ENCODE measurements at regions not wholly inside any gene's neighbourhood (a gene's known extent, or its start where the extent isn't known, plus 50 kb on each side); places are given as distances from the start of the nearest gene placed in this dataset.
A peak's percentile ranks its signal among the peaks of the same experiment; 100 is the strongest.

DNA sequence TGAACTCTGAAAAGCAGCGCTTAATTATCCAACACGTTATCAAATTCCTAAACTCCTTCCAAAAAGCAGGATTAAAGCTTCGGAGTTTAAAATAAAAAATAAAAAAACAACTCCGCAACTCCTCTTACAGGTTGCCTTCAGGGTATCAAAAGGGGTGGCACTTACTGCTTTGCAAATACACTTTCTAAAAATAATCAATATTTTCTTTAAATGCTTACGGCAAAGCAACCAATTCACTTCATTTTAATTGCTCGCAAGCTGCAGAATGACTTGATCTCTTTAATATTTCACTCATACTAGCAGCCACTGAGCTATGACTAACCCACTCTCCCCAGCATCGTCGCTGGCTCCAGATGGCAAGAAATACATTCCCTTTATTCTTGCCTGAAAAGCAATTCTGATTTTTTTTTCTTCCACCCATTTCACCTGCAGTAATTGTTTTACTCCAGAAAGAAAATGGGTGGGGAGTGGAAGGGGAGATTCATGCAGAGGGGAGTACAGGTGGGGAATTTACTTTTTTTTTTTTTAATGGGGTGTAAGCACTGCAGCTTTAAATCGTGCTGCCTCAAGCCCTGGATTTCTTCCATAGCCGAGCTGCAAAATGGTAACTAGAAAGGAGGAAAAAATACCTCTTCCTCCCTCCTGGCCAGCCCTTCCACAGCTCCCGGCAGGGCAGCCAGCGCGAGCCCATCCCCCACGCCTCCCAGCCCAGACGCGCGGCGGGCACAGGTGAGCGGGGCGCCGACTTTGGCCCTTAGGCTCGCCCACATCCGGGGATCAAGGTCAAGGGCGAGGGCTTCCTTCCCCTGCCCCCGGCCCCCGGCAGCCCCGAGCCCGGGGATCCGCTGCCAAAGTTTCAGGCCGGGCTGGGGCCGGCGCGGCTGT, 54.2 kb upstream of the FHIP2A start:
- POLR2A ChIA-PET (ENCODE audit: unreplicated experiment), result no interaction called here
- H2BK15ac ChIP-seq (ENCODE audit: low read depth, low read length), result no peak overlapping the region
- TF ChIP-seq RCOR1 (IDR thresholded peaks at IDR 0.05; ENCODE audit: insufficient replicate concordance, low read length), result no peak
- no peak for TF ChIP-seq RAD21 (IDR thresholded peaks at IDR 0.05; ENCODE audit: low read length)
- TF ChIP-seq MAZ (IDR thresholded peaks at IDR 0.05; ENCODE audit: borderline replicate concordance, low read depth, low read length), result no peak
- no peak for TF ChIP-seq RFX5 (IDR thresholded peaks at IDR 0.05; ENCODE audit: low read depth, low read length)
- no peak for TF ChIP-seq POLR2A (IDR thresholded peaks at IDR 0.05; ENCODE audit: low read depth, low read length)
- no peak for TF ChIP-seq NFE2L2 (IDR thresholded peaks at IDR 0.05; ENCODE audit: low read depth, low read length)
- TF ChIP-seq SMC3 (IDR thresholded peaks at IDR 0.05; ENCODE audit: low read depth, low read length), result no peak
- TF ChIP-seq, protein P1, sequence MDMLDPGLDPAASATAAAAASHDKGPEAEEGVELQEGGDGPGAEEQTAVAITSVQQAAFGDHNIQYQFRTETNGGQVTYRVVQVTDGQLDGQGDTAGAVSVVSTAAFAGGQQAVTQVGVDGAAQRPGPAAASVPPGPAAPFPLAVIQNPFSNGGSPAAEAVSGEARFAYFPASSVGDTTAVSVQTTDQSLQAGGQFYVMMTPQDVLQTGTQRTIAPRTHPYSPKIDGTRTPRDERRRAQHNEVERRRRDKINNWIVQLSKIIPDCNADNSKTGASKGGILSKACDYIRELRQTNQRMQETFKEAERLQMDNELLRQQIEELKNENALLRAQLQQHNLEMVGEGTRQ (IDR thresholded peaks at IDR 0.05; ENCODE audit: low read depth, low read length), result no peak
- no peak for TF ChIP-seq CHD1 (IDR thresholded peaks at IDR 0.05; ENCODE audit: low read depth, low read length)
- TF ChIP-seq CEBPB (IDR thresholded peaks at IDR 0.05; ENCODE audit: low read depth, low read length), result no peak
- 14% methylated on average over 11 of the region's 33 CpGs; no CpG with 5 or more reads in 1 of the 2 experiments for WGBS, 2 experiments (ENCODE audit: extremely low coverage in 2 of 2, insufficient read length in 1 of 2)
- peak; percentile 74 for DNase-seq
- intact Hi-C loops (cut with micrococcal nuclease) (loop anchor here (5.0 kb wide), 1 partner anchor 55 kb away; no protein-coding TSS in a partner anchor), in situ Hi-C loops (cut with MboI; ENCODE audit: low sequenced_read_pairs) (no loop called here), dilution Hi-C loops (cut with HindIII; ENCODE audit: low sequenced_read_pairs, unreplicated experiment) (no loop called here)
- peak overlapping the region; percentile 75 for H3K4me3 ChIP-seq (ENCODE audit: insufficient read depth, low read depth, low read length)
- no peak overlapping the region for H2BK120ac ChIP-seq (ENCODE audit: low read depth, low read length)
- peak overlapping the region; percentile 46; the same call in 1 of the 2 replicates for H3K9ac ChIP-seq (ENCODE audit: low read depth, low read length)
- no TSS peak for BruUV-seq (replicated peaks)
- CTCF ChIA-PET, result interaction anchor here (0.7 to 1.0 kb wide), 2 partner anchors 8 to 291 kb away, joined by 3 to 4 read pairs; no protein-coding TSS in a partner anchor
- no peaks in the 10 kb centered on the region for H3K9me1 ChIP-seq (ENCODE audit: insufficient read depth, low read length)
- 0 out of 2 replicates have a peak overlapping the region, but pooled peaks have one; percentile 37 for H3K23ac ChIP-seq (ENCODE audit: low read depth, low read length)
- peak; percentile 75 for ATAC-seq (ENCODE audit: low read depth)
- H3K4me2 ChIP-seq (ENCODE audit: low read depth, low read length), result peak overlapping the region; percentile 96
- no peaks in the 10 kb centered on the region; the same call in 1 of the 2 replicates for H3K27me3 ChIP-seq (ENCODE audit: control insufficient read depth, insufficient read depth, low read length)
- no peak overlapping the region for H4K91ac ChIP-seq (ENCODE audit: insufficient read depth, low read depth, low read length)
- no peak overlapping the region for H3K4ac ChIP-seq (ENCODE audit: low read depth, low read length)
- H2AK9ac ChIP-seq (replicated peaks; ENCODE audit: low read depth, low read length, poor library complexity), result peak overlapping the region; percentile 81
- peak overlapping the region; percentile 13; the same call in 1 of the 2 replicates for H3K18ac ChIP-seq (ENCODE audit: low read depth, low read length)
- H2BK20ac ChIP-seq (ENCODE audit: low read depth, low read length), result no peak overlapping the region
- H3K36me3 ChIP-seq (ENCODE audit: control insufficient read depth, insufficient read depth, low read length), result no peaks in the 10 kb centered on the region
- no peak overlapping the region for H4K8ac ChIP-seq (ENCODE audit: low read depth in 2 of 2, low read length in 2 of 2)
- no peak overlapping the region; the same call in 1 of the 2 replicates for H3K27ac ChIP-seq (ENCODE audit: insufficient read depth, low read length)
- H4K5ac ChIP-seq (ENCODE audit: low read depth, low read length), result no peak overlapping the region
- no peak overlapping the region for H2AK5ac ChIP-seq (ENCODE audit: low read depth, low read length)
- H3K79me1 ChIP-seq (ENCODE audit: low read depth in 1 of 2, low read length in 2 of 2), result peaks cover 0 to 3% of the 10 kb centered on the region in 2 experiments; a peak in 1 of 4 replicates
- H3K56ac ChIP-seq (ENCODE audit: extremely low read depth, insufficient read depth, low read length), result no peak overlapping the region
- H3K9me3 ChIP-seq (ENCODE audit: control insufficient read depth, insufficient read depth, low read length), result no peaks in the 10 kb centered on the region
- no peak overlapping the region for H2BK5ac ChIP-seq (ENCODE audit: low read depth, low read length, poor library complexity, severe bottlenecking)
- no peak overlapping the region for H3K14ac ChIP-seq (replicated peaks; ENCODE audit: low read depth, low read length)
- H4K20me1 ChIP-seq (ENCODE audit: insufficient read depth, low read length), result no peaks in the 10 kb centered on the region
- H2AFZ ChIP-seq (replicated peaks; ENCODE audit: low read length, poor library complexity), result peak overlapping the region; percentile 90
- no peaks in the 10 kb centered on the region for H3K4me1 ChIP-seq (ENCODE audit: control insufficient read depth, insufficient read depth, low read length)
